Skeletal muscle tissue (tissue), 3 donors: ENCODE measurements at regions not wholly inside any gene's neighbourhood (a gene's known extent, or its start where the extent isn't known, plus 50 kb on each side); places are given as distances from the start of the nearest gene placed in this dataset.

Experiments used
- H3K27ac ChIP-seq: one replicate; pipeline ENCODE4 v1.7.0; 2013; ENCODE audit warnings: mild to moderate bottlenecking, low read depth, low read length, inconsistent platforms
- H3K27me3 ChIP-seq, 3 donors: one replicate each; pipeline ENCODE4 v1.7.0; 2013; ENCODE audit warnings: low read length in 3 of 3; ENCODE audit not compliant: control insufficient read depth in 3 of 3, insufficient read depth in 3 of 3
- H3K36me3 ChIP-seq, 3 donors: one replicate each; pipeline ENCODE4 v1.7.0; 2013; ENCODE audit warnings: low read length in 3 of 3; ENCODE audit not compliant: control insufficient read depth in 3 of 3, insufficient read depth in 3 of 3
- H3K4me1 ChIP-seq, 3 donors: one replicate each; pipeline ENCODE4 v1.7.0; 2013; ENCODE audit warnings: low read length in 3 of 3, mild to moderate bottlenecking in 3 of 3; ENCODE audit not compliant: control insufficient read depth in 3 of 3, insufficient read depth in 3 of 3
- H3K4me3 ChIP-seq, 3 donors: one replicate each; pipeline ENCODE4 v1.7.0; 2013; ENCODE audit warnings: low read length in 3 of 3
- H3K9ac ChIP-seq, 3 donors: one replicate each; pipeline ENCODE4 v1.7.0; 2013; ENCODE audit warnings: low read length in 3 of 3, mild to moderate bottlenecking in 3 of 3, moderate library complexity in 2 of 3, low read depth in 1 of 3
- H3K9me3 ChIP-seq, 3 donors: one replicate each; pipeline ENCODE4 v1.7.0; 2013; ENCODE audit warnings: low read length in 3 of 3; ENCODE audit not compliant: control insufficient read depth in 3 of 3
- donor health status: Osteomylitis.

GRCh38 chr18:11204020-11204419 is 54.7 kb upstream of the PIEZO2 start:
- H3K9ac ChIP-seq, result no peak overlapping the region
- no peaks in the 10 kb centered on the region for H3K36me3 ChIP-seq
- H3K9me3 ChIP-seq, result no peaks in the 10 kb centered on the region
- no peak overlapping the region for H3K27ac ChIP-seq
- peaks cover 0 to 3% (median 0%) of the 10 kb centered on the region in 3 donors for H3K27me3 ChIP-seq
- no peak overlapping the region for H3K4me3 ChIP-seq
- no peaks in the 10 kb centered on the region for H3K4me1 ChIP-seq

- Histone ChIP-seq H3K9me3 (no peaks in the 10 kb centered on the region), H3K36me3 (no peaks in the 10 kb centered on the region), H3K4me3 (no peak overlapping the region), H3K27me3 (peaks cover 0 to 3% (median 0%) of the 10 kb centered on the region in 3 donors), H3K4me1 (no peaks in the 10 kb centered on the region), H3K9ac (no peak overlapping the region), H3K27ac (no peak overlapping the region)
These were observed 50.1 kb upstream of the PIEZO2 start for GRCh38 chr18:11199477-11199876.
